GM21737 (cell line): ENCODE measurements at regions not wholly inside any gene's neighbourhood (a gene's known extent, or its start where the extent isn't known, plus 50 kb on each side); places are given as distances from the start of the nearest gene placed in this dataset.

Source experiments
- ATAC-seq: cut with Tn5 transposase; IDR thresholded peaks from one replicate; pipeline ENCODE4 v1.9.1; 2021; ENCODE audit warnings: mild to moderate bottlenecking, moderate library complexity; ENCODE audit not compliant: unreplicated experiment

GRCh38 chr3:8237893-8238292 lies 263.7 kb upstream of the LMCD1 start:
- no peak for ATAC-seq

- ATAC-seq: no peak
Measured at GRCh38 chr3:8238432-8238831, 263.2 kb upstream of the LMCD1 start.

- ATAC-seq: no peak
Measured at GRCh38 chr3:8239095-8239494, 262.5 kb upstream of the LMCD1 start.

- peak; percentile 93 for ATAC-seq
Measured at GRCh38 chr3:8239718-8240695, 261.6 kb upstream of the LMCD1 start.

GRCh38 chr3:8246070-8246469 lies 255.6 kb upstream of the LMCD1 start:
- no peak for ATAC-seq

GRCh38 chr3:8253201-8253600 lies 248.4 kb upstream of the LMCD1 start:
- ATAC-seq: no peak

GRCh38 chr3:8254489-8254888 lies 247.1 kb upstream of the LMCD1 start:
- ATAC-seq: no peak

GRCh38 chr3:8255725-8256124 lies 245.9 kb upstream of the LMCD1 start:
- ATAC-seq: no peak

- no peak for ATAC-seq
Measured at GRCh38 chr3:8256441-8257071, 245.1 kb upstream of the LMCD1 start.

GRCh38 chr3:8261018-8261417 lies 240.6 kb upstream of the LMCD1 start:
- ATAC-seq: no peak

GRCh38 chr3:8266730-8267131 lies 234.9 kb upstream of the LMCD1 start:
- ATAC-seq: no peak

GRCh38 chr3:8273479-8273878 lies 228.1 kb upstream of the LMCD1 start:
- no peak for ATAC-seq

GRCh38 chr3:8276056-8276455 lies 225.6 kb upstream of the LMCD1 start:
- no peak for ATAC-seq

- no peak for ATAC-seq
Measured at GRCh38 chr3:8276506-8276905, 225.1 kb upstream of the LMCD1 start.

- no peak for ATAC-seq
Measured at GRCh38 chr3:8278448-8278847, 223.2 kb upstream of the LMCD1 start.

- no peak for ATAC-seq
Measured at GRCh38 chr3:8279476-8279875, 222.1 kb upstream of the LMCD1 start.

- ATAC-seq: no peak
Measured at GRCh38 chr3:8279886-8280550, 221.6 kb upstream of the LMCD1 start.

GRCh38 chr3:8282541-8283165 lies 219.0 kb upstream of the LMCD1 start:
- no peak for ATAC-seq

- ATAC-seq: no peak
Measured at GRCh38 chr3:8283193-8283592, 218.4 kb upstream of the LMCD1 start.

GRCh38 chr3:8286086-8286485 lies 215.5 kb upstream of the LMCD1 start:
- no peak for ATAC-seq

GRCh38 chr3:8286749-8287148 lies 214.9 kb upstream of the LMCD1 start:
- no peak for ATAC-seq
